ENCODE measurements at regions not wholly inside any gene's neighbourhood (a gene's known extent, or its start where the extent isn't known, plus 50 kb on each side); places are given as distances from the start of the nearest gene placed in this dataset.

- DNase-seq = no peak
These were observed 383.5 kb downstream of the CMPK2 start for GRCh38 chr2:6482256-6482655.

GRCh38 chr2:6487765-6488164 lies 377.9 kb downstream of the CMPK2 start:
- no peak for DNase-seq

- peak in 1 of 2 experiments; percentile 70 for DNase-seq
These were observed 373.1 kb downstream of the CMPK2 start for GRCh38 chr2:6492573-6492972.

- no peak for DNase-seq
These were observed 372.4 kb downstream of the CMPK2 start for GRCh38 chr2:6493266-6493665.

- DNase-seq = no peak
These were observed 372.0 kb downstream of the CMPK2 start for GRCh38 chr2:6493669-6494068.

- DNase-seq = no peak
These were observed 370.2 kb downstream of the CMPK2 start for GRCh38 chr2:6495466-6495865.

- no peak for DNase-seq
These were observed 369.3 kb downstream of the CMPK2 start for GRCh38 chr2:6496376-6496775.

- DNase-seq = no peak
These were observed 368.7 kb downstream of the CMPK2 start for GRCh38 chr2:6497048-6497447.

GRCh38 chr2:6498841-6499240 lies 366.9 kb downstream of the CMPK2 start:
- no peak for DNase-seq

- no peak for DNase-seq
These were observed 366.0 kb downstream of the CMPK2 start for GRCh38 chr2:6499691-6500090.

- peak; percentile 13 to 54 for DNase-seq
These were observed 359.3 kb downstream of the CMPK2 start for GRCh38 chr2:6506361-6506794.

- no peak for DNase-seq
These were observed 358.8 kb downstream of the CMPK2 start for GRCh38 chr2:6506859-6507258.

GRCh38 chr2:6510532-6510931 lies 355.2 kb downstream of the CMPK2 start:
- no peak for DNase-seq

- no peak for DNase-seq
These were observed 353.1 kb downstream of the CMPK2 start for GRCh38 chr2:6512589-6512988.

- DNase-seq = no peak
These were observed 349.0 kb downstream of the CMPK2 start for GRCh38 chr2:6516674-6517073.

GRCh38 chr2:6518361-6518760 lies 347.3 kb downstream of the CMPK2 start:
- DNase-seq = no peak

GRCh38 chr2:6523476-6523875 lies 342.2 kb downstream of the CMPK2 start:
- no peak for DNase-seq

- no peak for DNase-seq
These were observed 340.8 kb downstream of the CMPK2 start for GRCh38 chr2:6524691-6525474.

- DNase-seq = no peak
These were observed 340.2 kb downstream of the CMPK2 start for GRCh38 chr2:6525475-6525964.

GRCh38 chr2:6526093-6526824 lies 339.4 kb downstream of the CMPK2 start:
- peak; percentile 3 to 61 for DNase-seq

GRCh38 chr2:6531304-6531703 lies 334.4 kb downstream of the CMPK2 start:
- no peak for DNase-seq

- DNase-seq = no peak
These were observed 330.1 kb downstream of the CMPK2 start for GRCh38 chr2:6535572-6535971.

- no peak for DNase-seq
These were observed 327.1 kb downstream of the CMPK2 start for GRCh38 chr2:6538607-6539006.

GRCh38 chr2:6545336-6545735 lies 320.4 kb downstream of the CMPK2 start:
- no peak for DNase-seq
